Psoas muscle (tissue), 7 donors: ENCODE measurements at regions not wholly inside any gene's neighbourhood (a gene's known extent, or its start where the extent isn't known, plus 50 kb on each side); places are given as distances from the start of the nearest gene placed in this dataset.

Source experiments
- ATAC-seq, 4 donors: fragments of 200-7000 bp; cut with Tn5 transposase; one replicate each; pipeline ENCODE4 v1.9.1; 2020; ENCODE audit warnings: moderate library complexity in 3 of 4, mild to moderate bottlenecking in 2 of 4
- DNase-seq, 2 donors: peaks; one replicate each; pipeline ENCODE4 v3.0.0-alpha.2; 2020
- H3K27ac ChIP-seq: fragments of 200-600 bp; one replicate; pipeline ENCODE4 v1.8.0; 2022
- H3K27me3 ChIP-seq, 3 donors: fragments of 200-600 bp in 1 of 3; one replicate each; pipeline versions ENCODE4 v1.6.1 to v1.8.0; 2013 to 2022; ENCODE audit warnings: low read length in 2 of 3, mild to moderate bottlenecking in 2 of 3, moderate library complexity in 1 of 3; ENCODE audit not compliant: insufficient read depth in 3 of 3
- H3K36me3 ChIP-seq, 2 donors: fragments of 200-600 bp in 1 of 2; one replicate each; pipeline versions ENCODE4 v1.6.1 to v1.8.0; 2013 to 2022; ENCODE audit warnings: low read depth in 1 of 2, mild to moderate bottlenecking in 1 of 2, moderate library complexity in 1 of 2; ENCODE audit not compliant: insufficient read depth in 1 of 2
- H3K4me1 ChIP-seq: fragments of 200-600 bp; one replicate; pipeline ENCODE4 v1.8.0; 2022
- H3K4me3 ChIP-seq: fragments of 200-600 bp; one replicate; pipeline ENCODE4 v1.8.0; 2022; ENCODE audit warnings: mild to moderate bottlenecking
- H3K9me3 ChIP-seq: fragments of 200-600 bp; one replicate; pipeline ENCODE4 v1.8.0; 2022
- WGBS, 3 donors: extraction: QIAGEN DNeasy Blood & Tissue Kit; methylation state at CpG; one replicate each; pipeline versions ENCODE4 v1.1.6 to v1.1.7; 2013; 5-methylcytosine and 5-hydroxymethylcytosine counted together
- intact Hi-C, 2 donors: fragments of 100-400 bp; cut with DNase I; formaldehyde crosslinking; loops; one replicate each; pipeline versions ENCODE4 v1.11.0 to v1.14.2; 2022
- TF ChIP-seq, protein P1 (sequence below): fragments of 200-600 bp; IDR thresholded peaks from one replicate; pipeline ENCODE4 v1.8.0; 2022; ENCODE audit warnings: antibody characterized with exemption
- donor health status: healthy with polysubstance abuse.
- donor health status: DM: no; HTN: no; CAD: no; lungs with moderate emphysema.
- donor health status: Bipolar disorder and iron deficiency.
- donor health status: healthy.
- donor health status: DM: yes; HTN: yes; CAD: no.
- donor health status: DM: no; HTN: no; CAD: no.
- donor health status: DM: yes; HTN: yes; CAD: no.

GRCh38 chr21:35243171-35243570, 194.1 kb upstream of the RUNX1 start:
- ATAC-seq (no peak), DNase-seq (no peak)
- no peaks in the 10 kb centered on the region for H3K9me3 ChIP-seq
- no peak overlapping the region for H3K4me3 ChIP-seq
- no peak overlapping the region for H3K27ac ChIP-seq
- no peaks in the 10 kb centered on the region for H3K36me3 ChIP-seq
- 88 to 92% (median 90%) methylated on average over 4 of the region's 4 CpGs for WGBS, 3 donors
- intact Hi-C loops = no loop called here
- no peaks in the 10 kb centered on the region for H3K27me3 ChIP-seq
- H3K4me1 ChIP-seq = peaks cover 18% of the 10 kb centered on the region
- TF ChIP-seq, protein P1, sequence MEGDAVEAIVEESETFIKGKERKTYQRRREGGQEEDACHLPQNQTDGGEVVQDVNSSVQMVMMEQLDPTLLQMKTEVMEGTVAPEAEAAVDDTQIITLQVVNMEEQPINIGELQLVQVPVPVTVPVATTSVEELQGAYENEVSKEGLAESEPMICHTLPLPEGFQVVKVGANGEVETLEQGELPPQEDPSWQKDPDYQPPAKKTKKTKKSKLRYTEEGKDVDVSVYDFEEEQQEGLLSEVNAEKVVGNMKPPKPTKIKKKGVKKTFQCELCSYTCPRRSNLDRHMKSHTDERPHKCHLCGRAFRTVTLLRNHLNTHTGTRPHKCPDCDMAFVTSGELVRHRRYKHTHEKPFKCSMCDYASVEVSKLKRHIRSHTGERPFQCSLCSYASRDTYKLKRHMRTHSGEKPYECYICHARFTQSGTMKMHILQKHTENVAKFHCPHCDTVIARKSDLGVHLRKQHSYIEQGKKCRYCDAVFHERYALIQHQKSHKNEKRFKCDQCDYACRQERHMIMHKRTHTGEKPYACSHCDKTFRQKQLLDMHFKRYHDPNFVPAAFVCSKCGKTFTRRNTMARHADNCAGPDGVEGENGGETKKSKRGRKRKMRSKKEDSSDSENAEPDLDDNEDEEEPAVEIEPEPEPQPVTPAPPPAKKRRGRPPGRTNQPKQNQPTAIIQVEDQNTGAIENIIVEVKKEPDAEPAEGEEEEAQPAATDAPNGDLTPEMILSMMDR = no peak

DNA sequence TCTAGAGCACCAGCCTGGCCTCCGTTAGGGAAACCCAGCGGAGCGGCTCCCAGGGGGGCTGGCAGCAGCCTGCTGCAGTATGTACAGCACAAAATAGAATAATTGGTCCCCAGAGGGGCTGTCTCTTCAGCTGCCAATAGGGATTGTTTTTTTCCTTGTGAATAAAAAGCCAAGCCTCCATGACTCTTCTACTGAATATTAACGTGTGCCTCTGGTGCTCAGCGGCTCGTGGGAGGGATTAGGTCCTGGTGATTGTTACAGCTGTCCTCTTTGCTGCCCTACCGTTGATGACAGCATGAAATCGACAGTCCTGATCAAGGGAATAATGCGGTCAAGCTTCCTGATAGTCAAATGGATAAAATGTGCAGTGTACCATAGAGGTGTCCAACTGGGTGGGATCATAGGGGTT, 190.7 kb upstream of the RUNX1 start:
- H3K4me1 ChIP-seq = peaks cover 15% of the 10 kb centered on the region
- no peak overlapping the region for H3K27ac ChIP-seq
- peak overlapping the region; percentile 38 for H3K4me3 ChIP-seq
- peak; percentile 23 to 57 for DNase-seq
- WGBS, 3 donors = 6 to 22% (median 11%) methylated on average over 9 of the region's 9 CpGs
- intact Hi-C loops = no loop called here
- H3K27me3 ChIP-seq = no peaks in the 10 kb centered on the region
- H3K9me3 ChIP-seq = peaks cover 3% of the 10 kb centered on the region
- H3K36me3 ChIP-seq = no peaks in the 10 kb centered on the region
- TF ChIP-seq, protein P1 = no peak
- peak; percentile 57 to 77 (median 62) for ATAC-seq

GRCh38 chr21:35238119-35238518, 189.0 kb upstream of the RUNX1 start:
- DNase-seq = no peak
- 85 to 91% (median 85%) methylated on average over 2 of the region's 2 CpGs for WGBS, 3 donors
- peaks cover 3% of the 10 kb centered on the region for H3K9me3 ChIP-seq
- H3K27me3 ChIP-seq = no peaks in the 10 kb centered on the region
- no peak overlapping the region for H3K4me3 ChIP-seq
- intact Hi-C loops = no loop called here
- ATAC-seq = no peak
- TF ChIP-seq, protein P1 = no peak
- H3K36me3 ChIP-seq = no peaks in the 10 kb centered on the region
- H3K4me1 ChIP-seq = peaks cover 26% of the 10 kb centered on the region
- H3K27ac ChIP-seq = no peak overlapping the region

DNA sequence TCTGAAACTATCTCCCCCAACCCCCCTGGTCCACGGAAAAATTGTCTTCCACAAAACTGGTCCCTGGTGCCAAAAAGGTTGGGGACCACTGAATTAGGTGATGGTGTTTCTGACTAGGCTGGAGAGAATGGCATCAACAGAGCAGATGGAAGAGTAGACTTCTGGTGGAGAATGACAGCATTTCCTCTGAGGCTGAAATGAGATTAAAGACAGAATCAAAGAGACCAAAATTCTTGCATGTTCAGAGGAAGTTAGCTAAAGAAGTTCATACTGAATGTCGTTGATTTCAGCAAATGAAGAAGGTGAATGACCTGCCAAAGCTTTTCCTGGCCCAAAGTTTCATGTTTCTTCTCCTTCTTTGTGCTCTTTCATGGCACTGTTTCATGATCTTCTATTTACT, 188.2 kb upstream of the RUNX1 start:
- H3K27me3 ChIP-seq = no peaks in the 10 kb centered on the region
- ATAC-seq (no peak), DNase-seq (no peak)
- TF ChIP-seq, protein P1 = no peak
- H3K36me3 ChIP-seq = no peaks in the 10 kb centered on the region
- peaks cover 3% of the 10 kb centered on the region for H3K9me3 ChIP-seq
- no peak overlapping the region for H3K27ac ChIP-seq
- intact Hi-C loops = no loop called here
- peaks cover 30% of the 10 kb centered on the region for H3K4me1 ChIP-seq
- no peak overlapping the region for H3K4me3 ChIP-seq
- WGBS, 3 donors = 72 to 78% (median 76%) methylated on average over 2 of the region's 2 CpGs

DNA sequence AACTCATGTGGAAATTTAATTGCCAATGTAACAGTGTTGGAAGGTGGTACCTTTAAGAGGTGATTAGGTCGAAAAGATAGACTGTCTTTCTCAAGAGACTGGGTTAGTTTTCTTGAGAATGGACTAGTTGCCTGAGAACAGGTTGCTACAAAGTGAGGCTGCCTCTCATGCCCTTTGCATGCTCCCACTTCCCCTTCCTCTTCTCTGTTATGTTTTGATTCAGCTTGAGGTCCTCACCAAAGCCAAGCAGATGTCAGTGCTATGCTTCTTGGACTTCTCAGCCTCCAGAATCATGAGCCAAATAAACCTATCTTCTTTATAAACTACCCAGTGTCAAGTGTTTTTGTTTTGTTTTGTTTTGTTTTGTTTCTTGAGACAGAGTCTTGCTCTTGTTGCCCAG, 187.0 kb upstream of the RUNX1 start:
- no peaks in the 10 kb centered on the region for H3K36me3 ChIP-seq
- WGBS, 3 donors = 91 to 97% (median 96%) methylated on average over 1 of the region's 1 CpG
- no peak overlapping the region for H3K4me3 ChIP-seq
- no peaks in the 10 kb centered on the region for H3K27me3 ChIP-seq
- DNase-seq (no peak), ATAC-seq (no peak)
- TF ChIP-seq, protein P1 = no peak
- H3K4me1 ChIP-seq = peaks cover 30% of the 10 kb centered on the region
- no peak overlapping the region for H3K27ac ChIP-seq
- H3K9me3 ChIP-seq = peaks cover 3% of the 10 kb centered on the region
- intact Hi-C loops = no loop called here
